CD4-positive, alpha-beta T cell treated with Interleukin-12 subunit alpha and Interleukin-12 subunit beta, for 1 hour (primary cell): ENCODE measurements at regions not wholly inside any gene's neighbourhood (a gene's known extent, or its start where the extent isn't known, plus 50 kb on each side); places are given as distances from the start of the nearest gene placed in this dataset.

Experiments
- DNase-seq: peaks from one replicate; pipeline ENCODE4 v3.0.0-alpha.2; 2020

DNA sequence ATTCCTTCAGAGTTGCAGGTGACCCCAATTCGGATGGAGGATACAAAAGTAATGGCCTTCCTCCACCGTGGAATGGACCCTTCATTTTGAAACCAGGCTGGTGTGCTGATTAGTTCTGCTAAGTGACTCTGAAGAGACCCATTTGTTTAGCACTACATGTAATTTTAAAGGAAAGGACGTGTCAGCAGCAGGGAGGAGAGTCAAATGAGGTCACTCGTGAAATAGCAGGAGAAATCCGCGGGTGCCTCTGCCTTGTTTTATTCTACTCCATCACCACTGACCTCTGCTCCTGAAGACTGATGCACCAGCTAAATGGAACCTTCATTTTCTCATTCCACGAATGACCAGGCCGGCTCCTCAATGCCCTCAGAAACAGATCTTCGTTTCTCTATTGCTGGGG lies 589.2 kb downstream of the CDH11 start:
- DNase-seq, result no peak

DNA sequence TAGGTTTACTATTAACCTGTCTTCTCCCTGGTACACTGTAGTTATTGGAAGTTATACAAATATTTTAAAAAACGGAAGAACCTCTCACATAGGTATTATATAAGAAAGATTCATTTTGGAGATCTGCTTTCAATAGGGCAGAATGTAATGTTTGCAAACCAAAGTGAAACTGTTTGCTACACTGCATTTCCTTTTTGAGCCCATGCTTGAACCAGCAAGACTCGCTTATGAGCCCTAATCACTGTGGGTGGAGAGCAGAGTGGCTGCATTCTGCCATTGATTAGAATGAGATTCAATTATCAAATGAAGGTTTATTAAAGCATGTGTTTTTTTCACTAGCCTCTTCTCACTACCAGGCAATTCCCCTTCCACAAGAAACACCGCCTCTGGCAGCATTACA lies 589.7 kb downstream of the CDH11 start:
- no peak for DNase-seq

DNA sequence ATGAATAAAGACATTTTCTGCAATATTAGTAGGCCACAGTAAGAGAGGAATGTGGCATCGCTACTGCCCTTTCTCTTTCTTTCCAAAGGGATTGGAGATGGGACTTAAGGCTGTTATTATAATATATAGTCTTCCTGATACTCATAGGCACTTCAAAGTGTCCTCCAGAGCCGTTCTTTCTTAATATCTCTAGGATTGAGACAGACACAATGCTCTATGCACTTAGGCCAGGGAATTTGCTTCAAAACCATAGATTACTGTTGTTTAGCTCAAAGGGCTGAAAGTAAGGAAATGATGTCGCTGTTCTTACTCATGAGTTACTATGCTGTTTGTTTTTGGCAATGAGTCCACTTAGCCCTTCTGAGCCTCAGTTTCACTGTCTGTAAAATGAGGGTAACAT lies 590.5 kb downstream of the CDH11 start:
- no peak for DNase-seq

DNA sequence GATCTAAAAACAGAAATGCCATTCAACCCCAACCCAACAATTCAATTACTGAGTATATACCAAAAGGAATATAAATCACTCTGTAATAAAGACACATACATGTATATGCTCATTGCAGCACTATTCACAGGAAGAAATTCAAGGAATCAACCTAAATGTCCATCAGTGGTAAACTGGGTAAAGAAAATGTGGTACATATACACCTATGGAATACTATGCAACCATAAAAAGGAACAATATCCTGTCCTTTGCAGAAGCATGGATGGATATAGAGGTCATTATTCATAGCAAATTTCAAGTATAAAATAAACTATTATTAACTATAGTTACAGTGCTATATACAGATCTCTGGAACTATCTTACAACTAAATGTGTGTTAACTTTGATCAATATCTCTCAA lies 599.3 kb downstream of the CDH11 start:
- DNase-seq, result no peak

DNA sequence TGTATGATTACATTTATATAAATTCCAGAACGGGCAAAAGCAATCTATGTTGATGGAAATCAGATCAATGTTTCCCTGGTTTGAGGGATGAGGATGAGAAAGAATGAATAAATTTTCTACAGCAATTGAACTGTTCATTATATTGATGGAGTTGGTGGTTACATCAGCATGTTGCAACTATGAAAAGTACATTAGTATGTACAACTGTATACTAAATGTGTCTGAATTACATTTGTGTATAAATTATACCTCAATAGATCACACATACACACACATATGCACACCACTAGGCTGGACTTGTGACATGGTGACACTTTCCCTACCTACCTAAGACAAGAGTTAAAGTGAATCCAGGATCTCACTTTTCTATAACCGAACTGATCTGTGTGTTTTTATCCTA lies 608.0 kb downstream of the CDH11 start:
- DNase-seq, result no peak

DNA sequence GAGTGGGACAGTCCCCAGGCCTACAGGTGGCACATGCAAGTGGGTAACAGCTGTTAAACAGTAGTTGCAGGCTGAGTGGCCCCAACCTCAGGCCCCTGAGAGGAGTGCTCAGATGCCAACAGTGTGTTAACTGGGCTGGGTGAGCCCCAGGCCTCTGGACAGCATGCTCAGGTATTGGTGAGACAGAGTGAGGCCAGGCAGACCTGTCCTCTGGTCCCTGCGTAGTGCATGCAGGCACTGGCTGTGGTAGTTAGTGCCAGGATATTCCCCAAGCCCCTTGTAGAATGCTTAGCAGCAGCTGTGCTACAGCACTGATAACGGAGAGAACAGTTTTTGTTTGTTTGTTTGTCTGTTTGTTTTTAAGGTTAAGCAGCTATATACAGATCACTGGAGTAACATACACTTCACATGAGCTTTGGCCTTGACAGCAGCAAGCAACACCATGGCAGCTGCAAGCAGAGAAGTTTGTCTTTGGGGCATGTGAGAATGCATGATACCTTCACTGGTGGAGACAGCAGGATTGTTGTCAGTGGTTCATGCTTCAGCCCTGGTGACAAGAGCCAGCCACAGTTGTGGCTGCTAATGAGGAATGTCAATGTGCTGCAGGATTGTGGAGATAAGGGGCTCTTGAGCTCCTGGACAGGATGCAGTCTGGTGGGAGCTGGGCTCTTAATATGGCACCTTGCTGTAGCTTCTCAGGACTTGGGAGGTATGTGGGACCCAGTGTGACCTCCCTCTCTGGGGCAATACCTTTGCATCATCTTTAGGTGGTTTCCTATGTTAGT lies 614.4 kb downstream of the CDH11 start:
- no peak for DNase-seq

DNA sequence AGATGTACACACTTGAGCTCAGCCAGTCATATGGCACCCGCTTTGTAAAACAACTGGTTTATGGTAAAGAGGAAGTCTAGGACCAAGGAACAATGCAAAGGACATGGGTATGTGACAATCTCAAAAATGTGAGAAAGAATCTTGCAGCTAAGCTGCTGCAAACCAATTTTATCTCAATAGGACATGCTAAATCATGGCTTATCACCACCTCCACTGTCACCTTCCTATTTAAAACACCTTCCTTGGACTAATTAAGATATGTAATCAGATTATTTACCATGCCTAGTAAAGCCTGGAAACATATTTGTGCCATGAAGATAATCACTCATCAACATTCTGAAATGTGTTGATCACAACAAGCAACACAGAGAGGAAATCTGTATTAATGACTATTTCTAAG lies 622.7 kb downstream of the CDH11 start:
- no peak for DNase-seq

DNA sequence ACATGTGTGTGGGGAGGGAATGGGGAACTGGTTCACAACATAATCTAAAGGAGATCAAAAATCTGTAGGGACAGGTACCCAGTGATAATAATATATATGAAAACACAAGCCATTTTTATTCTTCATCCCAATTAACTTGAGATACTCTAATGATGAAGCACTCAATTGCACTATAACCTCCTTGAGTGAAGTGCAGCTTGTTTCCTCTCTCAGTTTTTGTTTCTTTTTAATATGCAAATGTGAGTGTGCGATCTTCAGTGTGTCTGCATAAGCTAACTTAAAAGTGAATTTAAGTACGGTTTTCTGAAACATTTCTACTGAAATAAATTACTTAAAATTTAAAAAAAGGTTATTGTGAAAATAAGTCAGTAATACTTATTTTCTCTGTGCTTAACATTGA lies 623.5 kb downstream of the CDH11 start:
- DNase-seq, result no peak

DNA sequence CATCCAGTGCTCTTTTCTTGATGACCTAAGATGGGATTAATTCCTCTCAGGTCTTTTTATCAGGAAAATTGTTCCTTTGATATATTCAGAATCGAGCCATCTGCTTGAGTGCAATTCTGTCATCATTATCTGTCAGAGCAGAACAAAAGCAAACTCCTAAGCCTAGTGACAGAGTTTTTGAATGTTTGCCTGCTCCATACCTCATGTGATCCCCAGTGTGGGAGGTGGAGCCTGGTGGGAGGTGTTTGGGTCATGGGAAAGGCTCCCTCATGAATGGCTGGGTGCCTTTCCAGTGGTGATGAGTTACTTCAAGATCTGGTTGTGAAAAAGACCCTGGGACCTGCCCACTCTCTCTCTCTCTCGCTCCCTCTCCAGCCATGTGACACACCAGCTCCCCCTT lies 628.2 kb downstream of the CDH11 start:
- DNase-seq, result no peak

DNA sequence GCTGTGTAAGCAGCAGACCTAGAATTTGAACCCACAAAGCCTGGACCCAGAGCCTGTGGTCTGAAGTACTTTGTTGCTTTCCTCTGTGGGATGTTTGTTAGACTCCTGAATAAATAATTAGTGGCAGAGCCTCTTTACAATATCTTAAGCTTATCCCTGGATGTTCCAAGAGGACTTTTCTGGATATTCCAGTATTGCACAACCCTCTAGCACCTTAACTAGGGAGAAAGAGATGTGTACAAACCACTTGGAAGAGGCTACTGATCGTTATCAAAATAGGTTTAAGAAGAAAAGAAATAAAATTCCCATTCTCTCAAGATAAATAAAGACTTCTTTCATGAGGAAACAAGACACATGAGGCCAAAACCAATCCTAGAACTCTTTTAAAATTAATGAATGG lies 632.4 kb downstream of the CDH11 start:
- no peak for DNase-seq

DNA sequence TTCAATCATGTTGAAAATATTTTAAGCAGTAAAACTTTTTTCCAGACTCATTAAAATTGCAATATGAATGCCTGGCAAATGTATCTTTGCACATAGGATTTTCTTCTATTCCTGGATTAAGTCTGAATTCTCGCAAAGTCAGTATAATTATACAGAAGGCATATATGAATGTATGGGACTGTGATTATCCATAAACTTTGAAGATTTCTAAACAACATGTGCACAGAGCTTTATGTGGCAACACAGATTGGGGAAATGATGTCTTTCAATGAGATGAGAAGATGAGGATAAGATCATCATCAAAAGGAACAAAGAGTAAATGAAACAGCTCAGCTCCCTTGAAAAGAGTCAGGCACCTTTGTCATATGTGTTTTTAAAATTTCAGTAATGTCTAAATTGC lies 635.3 kb downstream of the CDH11 start:
- no peak for DNase-seq

DNA sequence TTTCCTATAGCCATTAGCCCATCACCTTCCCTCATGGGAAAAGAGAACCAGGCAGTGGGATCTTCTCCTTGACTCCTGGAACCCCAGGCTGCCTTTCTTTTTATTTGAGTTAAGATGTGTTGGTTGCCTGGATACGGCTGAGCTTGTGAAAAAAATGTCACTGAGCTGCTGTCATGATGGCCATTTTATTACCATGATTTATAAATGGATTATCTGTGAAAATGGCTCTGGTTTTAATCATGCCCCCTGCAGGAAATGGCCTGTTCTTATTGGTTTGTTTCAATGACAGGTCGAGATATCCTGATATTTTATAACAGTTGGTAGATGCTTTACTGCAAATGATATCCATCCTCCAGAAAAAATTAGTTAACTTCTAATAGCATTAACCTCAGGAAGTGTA lies 640.4 kb downstream of the CDH11 start:
- no peak for DNase-seq

DNA sequence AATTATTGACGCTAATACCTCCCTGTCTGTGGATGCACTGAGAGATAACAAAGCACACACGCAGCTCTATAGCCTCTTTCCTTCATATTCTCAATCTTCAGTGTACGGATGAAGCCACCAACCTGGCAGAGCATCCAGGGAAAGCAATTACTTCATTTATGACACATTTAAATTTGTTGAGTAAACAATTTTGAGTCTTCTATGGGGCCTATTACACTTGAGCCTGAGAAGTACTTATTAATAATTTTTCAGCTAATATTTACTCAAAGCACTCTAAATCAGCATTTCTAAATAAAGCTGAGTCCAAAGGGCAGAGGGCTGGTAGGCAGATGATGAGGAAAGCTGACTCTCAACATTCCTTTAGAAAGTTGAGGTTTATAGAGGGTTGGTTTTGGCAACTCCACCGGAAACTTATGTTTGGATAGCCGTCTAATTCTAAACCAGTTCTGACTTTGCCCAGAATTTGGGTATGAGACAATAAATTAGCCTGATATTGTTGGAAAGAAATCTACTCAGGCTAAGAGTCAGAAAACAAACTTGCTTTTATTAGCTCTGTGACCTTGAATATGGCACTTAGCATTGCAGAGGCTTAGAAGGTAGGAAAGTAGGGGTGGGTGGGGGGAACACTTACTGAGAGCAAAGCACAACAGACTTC lies 643.5 kb downstream of the CDH11 start:
- no peak for DNase-seq

DNA sequence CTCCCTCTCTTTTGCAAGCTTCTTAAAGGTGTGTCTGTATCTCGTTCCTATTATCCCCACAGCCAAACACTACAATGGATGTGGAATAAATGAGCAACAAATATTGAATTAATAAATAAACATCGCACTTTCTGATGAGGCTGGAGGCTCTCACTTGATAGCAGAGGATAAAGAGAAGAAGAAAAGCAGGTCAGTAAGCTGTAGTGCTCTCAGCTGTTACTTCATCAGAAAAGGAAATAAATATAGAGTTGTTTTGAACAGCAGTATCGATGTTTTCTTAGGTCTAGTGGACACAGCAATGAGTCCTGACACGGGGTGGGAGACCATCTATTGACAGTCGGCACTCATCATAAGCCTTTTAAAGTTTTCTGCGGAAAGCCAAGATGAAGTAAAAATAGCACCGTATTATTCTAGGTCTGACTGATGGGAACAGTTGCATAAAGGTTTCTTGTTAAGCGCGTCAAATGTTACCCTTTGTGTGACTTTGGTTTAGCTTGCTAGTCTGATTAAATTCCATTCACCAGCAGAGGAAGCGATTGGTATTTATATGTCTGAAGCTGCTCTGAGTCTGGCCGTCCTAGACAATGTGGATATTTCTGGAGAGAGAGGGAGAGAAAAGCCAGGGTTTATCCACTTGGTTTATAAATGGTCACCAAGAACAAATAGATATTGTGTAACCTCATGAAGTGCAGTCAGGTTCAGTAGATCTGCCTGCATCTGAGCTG lies 646.1 kb downstream of the CDH11 start:
- no peak for DNase-seq

DNA sequence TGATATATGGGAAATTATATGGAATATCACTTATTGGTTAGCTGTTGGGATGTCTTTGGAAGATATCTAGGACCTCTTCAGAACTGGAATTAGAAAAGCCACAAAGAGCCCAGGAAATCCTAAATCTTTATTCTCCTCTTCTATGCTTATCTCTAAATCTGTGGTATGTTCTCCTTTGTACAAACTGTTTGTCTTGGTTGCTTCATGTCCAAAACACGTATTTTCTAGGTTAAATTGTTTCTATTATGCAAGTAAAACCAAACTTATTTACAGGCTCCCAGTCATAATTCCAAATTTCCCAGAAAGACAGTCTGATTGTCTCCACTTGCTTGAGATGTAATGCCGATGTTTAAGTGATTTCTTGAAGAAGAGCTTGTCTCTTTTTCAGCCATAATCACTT lies 650.9 kb downstream of the CDH11 start:
- DNase-seq, result no peak

DNA sequence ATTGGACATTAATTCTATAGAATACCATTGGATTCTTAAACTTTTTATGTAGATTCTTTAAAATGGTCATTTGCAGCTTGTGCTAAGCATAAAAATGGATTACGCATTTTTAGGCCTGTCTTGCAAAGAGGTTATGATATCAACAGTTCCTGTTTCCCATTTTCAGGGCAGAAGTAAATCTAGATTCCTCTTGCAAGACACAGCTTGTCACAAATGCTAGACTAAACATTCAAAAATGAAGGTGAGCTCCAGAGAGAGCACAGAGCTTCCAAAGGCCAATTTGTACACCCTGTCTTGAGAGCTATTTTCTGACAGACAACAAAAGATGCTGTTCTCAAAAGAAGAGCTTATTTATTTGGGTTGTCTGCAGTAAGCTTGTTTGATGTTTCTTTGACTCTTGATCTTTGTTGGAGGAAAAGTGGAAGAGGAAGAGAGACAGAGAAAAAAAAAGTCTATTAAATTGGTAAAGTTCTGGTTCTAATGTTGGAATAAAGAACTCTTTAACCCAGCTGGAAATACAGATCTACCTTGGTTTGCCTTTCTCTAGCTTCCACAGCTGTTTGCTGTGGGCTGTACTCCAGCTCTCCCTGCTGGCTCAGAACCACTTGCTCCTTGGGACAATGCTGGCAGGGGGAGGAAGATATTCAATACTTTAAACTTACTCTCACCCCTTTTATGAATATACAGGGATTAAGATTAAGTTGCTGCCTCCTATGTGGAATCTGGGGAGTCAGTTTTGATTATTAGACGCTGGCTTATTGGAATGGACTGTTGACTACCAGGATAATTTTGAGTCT lies 651.8 kb downstream of the CDH11 start:
- DNase-seq, result no peak

DNA sequence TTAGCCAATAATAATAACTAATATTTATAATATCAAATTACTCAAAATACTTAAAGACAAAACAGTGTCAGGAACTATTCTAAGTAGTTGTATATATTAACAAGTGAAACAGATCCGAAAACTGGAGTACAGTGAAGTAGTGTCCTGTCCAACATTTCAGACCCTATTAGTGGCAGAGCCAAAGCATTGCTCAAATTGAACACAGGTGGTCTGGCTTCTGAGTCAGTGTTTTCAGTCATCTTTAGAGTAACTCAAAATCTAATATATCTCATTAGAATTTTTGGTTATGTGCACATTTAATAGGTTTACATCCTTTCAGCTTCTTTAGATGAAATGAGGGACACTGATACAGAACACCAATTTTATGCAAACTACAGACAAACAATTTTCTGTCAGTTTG lies 652.5 kb downstream of the CDH11 start:
- DNase-seq, result no peak

DNA sequence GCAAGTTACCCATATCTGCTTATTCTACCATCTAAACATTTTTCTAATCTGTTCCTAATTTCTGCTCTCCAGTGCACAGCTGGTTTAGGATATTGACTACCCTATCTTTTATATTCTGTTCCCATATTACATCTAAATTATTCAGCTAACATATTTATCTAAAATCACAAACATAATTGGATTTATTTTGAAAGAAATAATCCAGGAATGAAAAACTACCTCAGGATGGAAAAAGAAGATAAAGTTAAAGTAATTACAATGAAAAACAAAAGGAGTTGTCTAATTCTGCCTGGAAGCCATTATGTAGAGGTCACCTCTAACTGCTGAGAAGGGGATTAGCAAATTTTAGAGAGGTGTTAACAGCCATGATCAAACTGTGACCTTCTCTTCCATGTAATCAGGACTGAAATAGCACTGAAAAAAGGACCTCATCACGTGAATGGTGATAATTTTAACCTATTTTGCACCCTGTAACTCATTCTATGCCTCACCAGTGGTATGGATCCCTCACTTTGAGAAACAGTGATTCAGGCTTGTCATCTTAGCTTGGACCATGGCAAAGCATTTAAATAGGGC lies 653.3 kb downstream of the CDH11 start:
- no peak for DNase-seq

DNA sequence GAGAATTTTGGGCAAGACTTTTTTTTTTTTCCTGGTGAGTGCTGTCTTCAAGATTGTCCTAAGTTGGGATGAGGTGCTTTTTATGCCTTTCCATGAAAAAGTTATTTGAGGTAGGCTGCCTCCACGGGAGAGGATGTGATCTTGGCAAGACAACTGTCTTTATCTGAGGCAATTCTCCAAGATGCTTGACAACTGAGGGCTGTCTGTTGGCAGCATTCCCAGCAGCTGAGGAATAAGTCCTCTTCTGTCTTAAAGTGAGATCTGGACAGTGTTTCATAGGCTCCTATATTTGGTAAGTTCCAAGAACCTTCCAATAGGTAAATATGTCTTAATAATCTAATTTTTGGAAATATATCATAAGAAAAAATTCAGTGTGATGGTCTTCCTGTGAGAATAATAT lies 662.0 kb downstream of the CDH11 start:
- DNase-seq, result no peak

DNA sequence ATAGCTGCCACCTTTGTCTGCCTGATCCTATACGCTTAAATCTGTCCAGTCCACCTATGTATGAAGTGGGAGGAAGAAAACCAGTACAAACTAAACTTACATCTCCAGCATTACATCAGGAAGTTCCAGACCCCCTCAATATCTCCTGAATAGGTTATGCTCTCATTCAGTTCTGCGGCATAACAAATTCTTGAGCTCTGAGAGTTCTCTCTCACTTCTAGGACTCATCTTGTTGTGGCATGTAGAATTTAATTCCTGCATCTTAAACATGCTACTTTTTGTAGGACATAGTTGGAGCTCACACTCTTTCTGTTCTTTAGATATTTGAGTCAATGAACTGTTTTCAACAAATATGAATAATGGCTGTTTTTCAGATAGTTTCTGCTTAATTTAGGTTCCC lies 662.5 kb downstream of the CDH11 start:
- DNase-seq, result no peak

DNA sequence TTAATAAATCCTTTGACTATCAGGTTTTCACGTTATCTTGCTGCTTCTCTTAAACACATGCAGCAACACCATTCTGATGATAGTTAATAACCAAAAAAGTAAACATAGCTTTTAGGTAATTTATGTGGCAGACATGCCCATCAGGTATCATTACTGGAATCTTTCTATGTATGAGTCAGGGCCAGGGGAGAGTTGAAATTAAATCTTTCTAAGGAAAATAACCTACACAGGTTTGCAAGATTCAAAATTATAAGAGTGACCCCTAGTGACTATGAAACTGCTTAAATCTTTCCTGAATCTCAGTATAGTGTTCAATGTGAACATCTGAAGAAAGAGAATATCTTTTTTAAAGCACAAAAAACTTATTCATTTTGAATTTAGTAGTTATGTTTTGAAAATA lies 666.6 kb downstream of the CDH11 start:
- no peak for DNase-seq

DNA sequence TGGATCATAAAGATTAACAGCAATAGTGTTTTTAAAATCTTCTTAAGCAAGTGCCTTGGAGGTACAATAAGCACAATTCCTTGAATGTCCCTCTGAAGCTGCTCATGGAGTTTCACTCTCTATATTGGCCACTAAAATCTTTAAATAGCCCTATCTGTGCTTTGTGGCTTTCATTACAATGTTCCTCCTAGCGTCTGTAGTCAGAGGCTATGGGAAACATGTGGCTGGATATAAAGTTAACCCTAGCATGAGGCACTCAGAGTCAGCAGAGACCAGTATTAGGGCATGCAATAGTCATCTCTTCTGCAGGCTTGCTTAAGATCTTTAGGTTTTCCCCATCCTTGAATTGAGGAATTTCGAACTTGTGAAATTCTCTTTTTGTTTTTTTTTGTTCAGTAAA lies 668.2 kb downstream of the CDH11 start:
- no peak for DNase-seq

DNA sequence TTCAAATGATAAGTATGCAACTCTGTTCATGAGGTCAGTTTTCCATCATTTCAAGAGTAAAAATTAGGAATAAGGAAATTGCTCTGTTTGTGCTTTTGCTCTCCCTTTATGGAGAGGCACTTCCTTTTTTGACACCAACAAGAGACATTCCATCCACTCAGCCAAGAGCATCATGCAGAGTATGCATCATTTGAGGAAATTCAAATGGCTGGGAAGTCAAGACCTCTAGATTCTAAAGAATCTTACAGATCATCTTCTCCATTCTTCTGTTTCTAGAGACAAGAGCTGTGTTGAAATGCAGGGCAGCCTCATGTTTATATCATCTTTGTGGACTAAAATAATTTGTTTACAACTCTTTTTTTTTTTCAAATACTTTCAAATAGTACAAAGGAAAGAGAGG lies 669.4 kb downstream of the CDH11 start:
- no peak for DNase-seq
